GM12891 (cell line): ENCODE measurements at regions not wholly inside any gene's neighbourhood (a gene's known extent, or its start where the extent isn't known, plus 50 kb on each side); places are given as distances from the start of the nearest gene placed in this dataset.

Experiments
- DNase-seq: peaks from one replicate; pipeline ENCODE4 v3.0.0; 2011; ENCODE audit warnings: low spot score; ENCODE audit not compliant: insufficient read length
- FAIRE-seq: peaks from 2 replicates; lab custom pipeline; 2011; peaks lifted over from hg19 to GRCh38; lab: Jason Lieb, UNC
- PAX5 ChIP-seq: IDR thresholded peaks from 2 replicates; pipeline ENCODE4 v1.6.1; 2011; ENCODE audit warnings: low read length, moderate library complexity, mild to moderate bottlenecking; ENCODE audit not compliant: insufficient read depth, severe bottlenecking
- POLR2A ChIP-seq: IDR thresholded peaks from 2 replicates; pipeline ENCODE4 v1.6.1; 2011; ENCODE audit warnings: low read depth, low read length, control low read depth
- POLR2AphosphoS5 ChIP-seq: IDR thresholded peaks from 2 replicates; pipeline ENCODE4 v1.6.1; 2011; ENCODE audit warnings: low read depth, low read length, control low read depth
- POU2F2 ChIP-seq: IDR thresholded peaks from 2 replicates; pipeline ENCODE4 v1.6.1; 2011; ENCODE audit warnings: low read depth, mild to moderate bottlenecking, control low read depth, low read length, moderate library complexity
- SPI1 ChIP-seq: IDR thresholded peaks from 2 replicates; pipeline ENCODE4 v1.6.1; 2011; ENCODE audit warnings: low read depth, low read length, control low read depth
- TAF1 ChIP-seq: IDR thresholded peaks from 2 replicates; pipeline ENCODE4 v1.6.1; 2011; ENCODE audit warnings: low read depth, low read length, control low read depth

GRCh38 chr4:97142410-97142809 lies 1000.9 kb downstream of the STPG2 start:
- TF ChIP-seq TAF1 (no peak), SPI1 (no peak), POLR2AphosphoS5 (no peak), PAX5 (no peak), POLR2A (no peak), POU2F2 (no peak)
- FAIRE-seq, result no peak
- DNase-seq, result no peak

GRCh38 chr4:97142893-97143292 lies 1000.4 kb downstream of the STPG2 start:
- DNase-seq, result no peak
- no peak for FAIRE-seq
- TF ChIP-seq SPI1 (no peak), POU2F2 (no peak), POLR2A (no peak), PAX5 (no peak), TAF1 (no peak), POLR2AphosphoS5 (no peak)

GRCh38 chr4:97144199-97144598 lies 999.1 kb downstream of the STPG2 start:
- DNase-seq (no peak), FAIRE-seq (no peak)
- TF ChIP-seq SPI1, result no peak
- TF ChIP-seq PAX5, result no peak
- TF ChIP-seq POLR2A, result no peak
- no peak for TF ChIP-seq POLR2AphosphoS5
- TF ChIP-seq POU2F2, result no peak
- no peak for TF ChIP-seq TAF1

GRCh38 chr4:97150966-97151365 lies 992.3 kb downstream of the STPG2 start:
- DNase-seq (no peak), FAIRE-seq (no peak)
- TF ChIP-seq POLR2AphosphoS5 (no peak), TAF1 (no peak), PAX5 (no peak), SPI1 (no peak)

GRCh38 chr4:97152149-97152548 lies 991.1 kb downstream of the STPG2 start:
- FAIRE-seq (no peak), DNase-seq (no peak)
- TF ChIP-seq SPI1 (no peak), POU2F2 (no peak), TAF1 (no peak), POLR2A (no peak), POLR2AphosphoS5 (no peak), PAX5 (no peak)

- no peak for TF ChIP-seq TAF1
- TF ChIP-seq PAX5, result no peak
- TF ChIP-seq POLR2A, result no peak
- TF ChIP-seq SPI1, result no peak
- no peak for TF ChIP-seq POU2F2
- TF ChIP-seq POLR2AphosphoS5, result no peak
- DNase-seq, result no peak
- no peak for FAIRE-seq
Observed at GRCh38 chr4:97153042-97153441, 990.2 kb downstream of the STPG2 start.

GRCh38 chr4:97159625-97160024 lies 983.7 kb downstream of the STPG2 start:
- FAIRE-seq, result no peak
- TF ChIP-seq TAF1 (no peak), PAX5 (no peak), POU2F2 (no peak), SPI1 (no peak), POLR2A (no peak), POLR2AphosphoS5 (no peak)
- DNase-seq, result no peak

- no peak for TF ChIP-seq POU2F2
- TF ChIP-seq PAX5, result no peak
- no peak for TF ChIP-seq SPI1
- no peak for TF ChIP-seq TAF1
- TF ChIP-seq POLR2AphosphoS5, result no peak
- no peak for TF ChIP-seq POLR2A
Observed at GRCh38 chr4:97185233-97185632, 958.0 kb downstream of the STPG2 start.

GRCh38 chr4:97197106-97197505 lies 946.2 kb downstream of the STPG2 start:
- FAIRE-seq, result no peak
- TF ChIP-seq PAX5, result no peak
- TF ChIP-seq POLR2AphosphoS5, result no peak
- TF ChIP-seq POLR2A, result no peak
- TF ChIP-seq POU2F2, result no peak
- no peak for TF ChIP-seq SPI1
- TF ChIP-seq TAF1, result no peak

More at GRCh38 chr4:97185233-97185632, 958.0 kb downstream of the STPG2 start:
- DNase-seq (no peak), FAIRE-seq (no peak)

GRCh38 chr4:97208749-97209148 lies 934.5 kb downstream of the STPG2 start:
- TF ChIP-seq POLR2A (no peak), POLR2AphosphoS5 (no peak), POU2F2 (no peak), PAX5 (no peak), SPI1 (no peak), TAF1 (no peak)
- FAIRE-seq (no peak), DNase-seq (no peak)

More at GRCh38 chr4:97197106-97197505, 946.2 kb downstream of the STPG2 start:
- DNase-seq, result no peak
